ENCODE measurements at regions not wholly inside any gene's neighbourhood (a gene's known extent, or its start where the extent isn't known, plus 50 kb on each side); places are given as distances from the start of the nearest gene placed in this dataset.
A peak's percentile ranks its signal among the peaks of the same experiment; 100 is the strongest.

DNA sequence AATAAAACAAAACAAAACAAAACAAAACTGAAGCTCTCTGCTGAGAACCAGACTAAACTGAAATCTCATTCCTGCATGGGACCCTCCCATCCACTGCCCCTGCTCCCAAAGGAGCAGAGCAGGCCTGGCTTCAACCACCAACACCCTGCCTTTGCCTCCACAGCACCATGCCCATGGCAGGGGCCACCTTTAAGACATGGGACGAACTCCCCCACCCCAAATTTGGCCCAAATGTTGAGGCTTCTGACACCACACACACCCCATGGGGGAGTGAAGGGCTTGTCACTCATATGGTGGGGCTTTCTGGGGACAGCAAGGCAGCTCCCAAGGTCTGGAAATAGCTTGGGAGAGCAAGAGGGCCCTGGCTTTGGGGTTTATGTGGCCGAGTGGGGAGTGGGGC is 177.2 kb downstream of the KIF26A start:
- Mint-ChIP-seq H3K36me3 (ENCODE audit: unreplicated experiment) (no peaks in the 10 kb centered on the region), H3K4me3 (ENCODE audit: unreplicated experiment) (no peak overlapping the region), H3K27me3 (ENCODE audit: unreplicated experiment) (no peaks in the 10 kb centered on the region), H3K27ac (ENCODE audit: unreplicated experiment) (no peak overlapping the region), H3K4me1 (ENCODE audit: low read depth, unreplicated experiment) (no peaks in the 10 kb centered on the region), H3K9me3 (ENCODE audit: unreplicated experiment) (no peaks in the 10 kb centered on the region)
- TF ChIP-seq, protein P1, sequence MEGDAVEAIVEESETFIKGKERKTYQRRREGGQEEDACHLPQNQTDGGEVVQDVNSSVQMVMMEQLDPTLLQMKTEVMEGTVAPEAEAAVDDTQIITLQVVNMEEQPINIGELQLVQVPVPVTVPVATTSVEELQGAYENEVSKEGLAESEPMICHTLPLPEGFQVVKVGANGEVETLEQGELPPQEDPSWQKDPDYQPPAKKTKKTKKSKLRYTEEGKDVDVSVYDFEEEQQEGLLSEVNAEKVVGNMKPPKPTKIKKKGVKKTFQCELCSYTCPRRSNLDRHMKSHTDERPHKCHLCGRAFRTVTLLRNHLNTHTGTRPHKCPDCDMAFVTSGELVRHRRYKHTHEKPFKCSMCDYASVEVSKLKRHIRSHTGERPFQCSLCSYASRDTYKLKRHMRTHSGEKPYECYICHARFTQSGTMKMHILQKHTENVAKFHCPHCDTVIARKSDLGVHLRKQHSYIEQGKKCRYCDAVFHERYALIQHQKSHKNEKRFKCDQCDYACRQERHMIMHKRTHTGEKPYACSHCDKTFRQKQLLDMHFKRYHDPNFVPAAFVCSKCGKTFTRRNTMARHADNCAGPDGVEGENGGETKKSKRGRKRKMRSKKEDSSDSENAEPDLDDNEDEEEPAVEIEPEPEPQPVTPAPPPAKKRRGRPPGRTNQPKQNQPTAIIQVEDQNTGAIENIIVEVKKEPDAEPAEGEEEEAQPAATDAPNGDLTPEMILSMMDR (IDR thresholded peaks at IDR 0.05; ENCODE audit: partially characterized antibody, unreplicated experiment): no peak
- DNase-seq: no peak

DNA sequence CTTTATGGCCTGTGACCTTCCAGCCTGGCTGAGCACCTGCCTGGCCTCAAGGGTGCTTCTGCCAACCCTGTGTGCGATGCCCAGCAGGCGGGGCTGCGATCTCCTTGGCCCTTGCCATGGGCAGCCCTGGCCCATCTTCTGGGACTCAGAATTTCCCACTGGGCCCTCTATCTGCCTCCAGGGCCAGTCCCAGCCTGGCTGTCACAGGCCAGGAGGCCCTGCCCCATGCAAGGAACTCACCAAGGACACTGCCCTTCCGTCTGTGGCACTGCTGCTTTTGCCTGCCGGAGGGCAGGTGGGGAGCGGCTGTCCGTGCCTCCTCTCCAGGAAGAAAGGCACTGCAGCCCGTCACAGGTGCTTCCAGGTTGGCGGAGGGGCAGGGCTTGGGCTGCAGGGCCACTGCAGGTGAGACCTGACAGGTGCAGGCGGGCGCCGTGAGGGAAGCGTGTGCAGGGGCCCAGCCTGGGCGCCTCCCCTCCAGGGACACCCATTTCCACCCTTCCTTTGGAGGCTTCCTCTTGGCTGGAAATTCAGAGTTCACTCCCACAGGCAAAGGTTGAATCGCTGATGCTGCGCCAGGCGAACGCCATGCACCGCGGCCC is 177.8 kb downstream of the KIF26A start:
- Mint-ChIP-seq H3K4me3 (ENCODE audit: unreplicated experiment) (no peak overlapping the region), H3K9me3 (ENCODE audit: unreplicated experiment) (no peaks in the 10 kb centered on the region), H3K4me1 (ENCODE audit: low read depth, unreplicated experiment) (no peaks in the 10 kb centered on the region), H3K36me3 (ENCODE audit: unreplicated experiment) (no peaks in the 10 kb centered on the region), H3K27me3 (ENCODE audit: unreplicated experiment) (no peaks in the 10 kb centered on the region), H3K27ac (ENCODE audit: unreplicated experiment) (no peak overlapping the region)
- TF ChIP-seq, protein P1 (IDR thresholded peaks at IDR 0.05; ENCODE audit: partially characterized antibody, unreplicated experiment): no peak
- peak; percentile 4 for DNase-seq

DNA sequence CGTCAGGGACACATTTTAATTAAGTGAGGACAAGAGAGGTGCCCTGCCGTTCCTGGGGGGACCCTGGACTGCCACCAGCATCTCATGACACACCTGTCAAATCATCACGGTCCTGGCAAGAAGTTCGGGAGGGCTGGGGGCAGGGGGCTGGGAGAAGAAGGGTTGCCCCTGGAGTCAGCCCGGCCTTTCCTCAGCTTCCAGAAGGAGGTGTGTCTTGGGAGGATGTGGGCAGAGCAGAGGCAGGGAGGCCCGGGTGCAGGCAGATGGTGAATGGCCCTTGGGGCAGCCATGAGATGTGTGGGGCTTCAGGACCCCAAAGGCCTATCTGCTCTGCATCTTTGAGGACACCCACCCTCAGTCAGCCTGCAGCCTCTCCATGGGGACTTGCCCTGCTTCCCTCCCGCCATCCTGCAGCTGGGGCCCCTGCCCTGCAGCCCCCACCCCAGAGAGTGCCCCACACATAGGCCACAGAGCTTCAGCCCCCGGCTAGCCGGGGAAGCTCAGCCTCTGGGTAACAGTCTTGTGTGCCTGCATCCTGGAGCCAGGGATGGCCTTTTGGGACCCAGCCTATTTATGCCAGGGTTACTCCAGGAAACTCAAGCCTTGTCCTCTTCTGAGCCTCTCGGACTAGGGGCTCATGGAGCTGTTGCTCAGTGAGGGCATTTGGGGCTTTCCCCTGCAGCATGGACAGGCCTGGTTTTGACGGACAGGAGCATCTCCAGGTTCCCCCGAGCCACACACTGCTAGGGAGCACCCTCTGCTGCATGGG is 178.5 kb downstream of the KIF26A start:
- no peaks in the 10 kb centered on the region for H3K9me3 Mint-ChIP-seq (ENCODE audit: unreplicated experiment)
- TF ChIP-seq, protein P1 (IDR thresholded peaks at IDR 0.05; ENCODE audit: partially characterized antibody, unreplicated experiment): no peak
- no peak overlapping the region for H3K27ac Mint-ChIP-seq (ENCODE audit: unreplicated experiment)
- peak; percentile 11 for DNase-seq
- no peak overlapping the region for H3K4me3 Mint-ChIP-seq (ENCODE audit: unreplicated experiment)
- H3K27me3 Mint-ChIP-seq (ENCODE audit: unreplicated experiment): no peaks in the 10 kb centered on the region
- no peaks in the 10 kb centered on the region for H3K36me3 Mint-ChIP-seq (ENCODE audit: unreplicated experiment)
- no peaks in the 10 kb centered on the region for H3K4me1 Mint-ChIP-seq (ENCODE audit: low read depth, unreplicated experiment)

DNA sequence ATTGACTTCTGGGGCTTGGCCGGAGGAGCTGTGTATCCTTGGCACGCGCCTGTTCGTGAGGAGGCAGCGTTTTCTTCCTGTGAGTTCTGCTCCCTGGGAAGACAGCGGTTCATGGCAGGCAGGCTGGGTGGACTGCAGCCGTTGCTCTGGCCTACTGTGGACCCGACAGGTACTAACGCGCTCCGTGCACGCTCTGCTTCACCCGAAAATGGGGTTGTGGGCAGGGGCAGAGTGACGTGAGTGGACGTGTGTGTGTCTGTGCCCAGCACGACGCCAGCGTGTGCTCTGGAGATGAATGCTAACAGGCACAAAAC is 179.1 kb downstream of the KIF26A start:
- Mint-ChIP-seq H3K9me3 (ENCODE audit: unreplicated experiment) (no peaks in the 10 kb centered on the region), H3K27me3 (ENCODE audit: unreplicated experiment) (no peaks in the 10 kb centered on the region), H3K4me3 (ENCODE audit: unreplicated experiment) (no peak overlapping the region), H3K4me1 (ENCODE audit: low read depth, unreplicated experiment) (no peaks in the 10 kb centered on the region), H3K27ac (ENCODE audit: unreplicated experiment) (no peak overlapping the region), H3K36me3 (ENCODE audit: unreplicated experiment) (no peaks in the 10 kb centered on the region)
- no peak for DNase-seq
- TF ChIP-seq, protein P1 (IDR thresholded peaks at IDR 0.05; ENCODE audit: partially characterized antibody, unreplicated experiment): no peak

DNA sequence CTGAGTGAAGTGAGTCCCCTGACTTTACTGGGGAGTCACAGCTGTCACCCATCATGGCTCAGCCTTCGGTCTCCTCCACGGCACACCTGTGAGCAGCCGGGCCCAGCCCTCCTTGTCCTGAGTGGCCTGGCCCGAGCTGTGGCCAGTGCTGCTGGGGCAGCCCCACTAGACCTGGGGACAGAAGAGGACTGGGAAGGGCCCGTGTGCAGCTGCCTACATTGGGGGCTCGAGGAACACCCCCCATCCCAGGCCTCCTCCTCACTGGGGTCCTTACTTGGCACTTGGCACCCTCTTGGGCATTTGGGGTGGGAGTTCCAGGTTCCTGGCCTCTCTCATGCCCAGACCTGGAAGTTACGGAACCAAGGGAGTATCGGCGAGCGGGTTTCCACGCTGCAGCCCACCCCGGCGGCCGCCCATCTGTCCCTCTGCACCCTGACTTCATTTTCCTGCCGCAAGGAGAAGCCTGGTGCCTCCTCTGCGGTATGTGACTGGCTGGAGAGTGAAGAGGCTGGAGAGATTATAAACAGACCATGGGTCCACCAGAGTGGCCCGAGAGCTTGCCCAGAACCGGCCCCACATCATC is 179.7 kb downstream of the KIF26A start:
- no peak for DNase-seq
- Mint-ChIP-seq H3K27ac (ENCODE audit: unreplicated experiment) (no peak overlapping the region), H3K36me3 (ENCODE audit: unreplicated experiment) (no peaks in the 10 kb centered on the region), H3K4me1 (ENCODE audit: low read depth, unreplicated experiment) (no peaks in the 10 kb centered on the region), H3K4me3 (ENCODE audit: unreplicated experiment) (no peak overlapping the region), H3K27me3 (ENCODE audit: unreplicated experiment) (no peaks in the 10 kb centered on the region), H3K9me3 (ENCODE audit: unreplicated experiment) (no peaks in the 10 kb centered on the region)
- TF ChIP-seq, protein P1 (IDR thresholded peaks at IDR 0.05; ENCODE audit: partially characterized antibody, unreplicated experiment): no peak

Measured in glutamatergic neuron (in vitro differentiated cells).